Mesenchymal stem cell (in vitro differentiated cells and primary cell): ENCODE measurements at regions not wholly inside any gene's neighbourhood (a gene's known extent, or its start where the extent isn't known, plus 50 kb on each side); places are given as distances from the start of the nearest gene placed in this dataset.

ENCODE experiments used
- DNase-seq: peaks from one replicate; pipeline ENCODE4 v3.0.0-alpha.2; 2013
- H2AFZ ChIP-seq: one replicate; pipeline ENCODE4 v1.6.1; 2013; ENCODE audit warnings: low read depth, mild to moderate bottlenecking, control low read depth, inconsistent platforms, low read length, moderate library complexity
- H2AK5ac ChIP-seq: 2 replicates; pipeline ENCODE4 v1.6.1; 2013; ENCODE audit warnings: low read length, moderate library complexity, mild to moderate bottlenecking, inconsistent platforms; ENCODE audit not compliant: severe bottlenecking
- H2BK120ac ChIP-seq: one replicate; pipeline ENCODE4 v1.6.1; 2013; ENCODE audit warnings: low read depth, mild to moderate bottlenecking, inconsistent platforms, low read length, moderate library complexity
- H2BK12ac ChIP-seq, 2 experiments: one replicate each; pipeline ENCODE4 v1.6.1; 2013; ENCODE audit warnings: inconsistent platforms in 2 of 2, low read length in 2 of 2, mild to moderate bottlenecking in 2 of 2, moderate library complexity in 2 of 2, control low read depth in 1 of 2
- H2BK15ac ChIP-seq: one replicate; pipeline ENCODE4 v1.6.1; 2013; ENCODE audit warnings: mild to moderate bottlenecking, low read depth, inconsistent platforms; ENCODE audit not compliant: poor library complexity, severe bottlenecking
- H2BK5ac ChIP-seq: 2 replicates; pipeline ENCODE4 v1.6.1; 2013; ENCODE audit warnings: low read depth, mild to moderate bottlenecking, low read length, control low read depth, inconsistent platforms; ENCODE audit not compliant: poor library complexity, severe bottlenecking
- H3K14ac ChIP-seq, 2 experiments: one replicate each; pipeline ENCODE4 v1.6.1; 2013; ENCODE audit warnings: inconsistent platforms in 2 of 2, low read length in 2 of 2, control low read depth in 1 of 2, mild to moderate bottlenecking in 1 of 2, moderate library complexity in 1 of 2
- H3K18ac ChIP-seq, 2 experiments: one replicate each; pipeline ENCODE4 v1.6.1; 2013; ENCODE audit warnings: inconsistent platforms in 2 of 2, low read length in 2 of 2, control low read depth in 1 of 2, low read depth in 1 of 2, mild to moderate bottlenecking in 1 of 2
- H3K23ac ChIP-seq, 2 experiments: one replicate each; pipeline ENCODE4 v1.6.1; 2013; ENCODE audit warnings: inconsistent platforms in 2 of 2, low read length in 2 of 2, mild to moderate bottlenecking in 2 of 2, moderate library complexity in 2 of 2, control low read depth in 1 of 2
- H3K27ac ChIP-seq: 2 replicates; pipeline ENCODE4 v1.5.1; 2013; ENCODE audit warnings: mild to moderate bottlenecking, moderate library complexity, low read length, control low read depth, inconsistent platforms; ENCODE audit not compliant: poor library complexity, severe bottlenecking
- H3K27me3 ChIP-seq, 2 experiments: 2 replicates each; pipeline versions ENCODE4 v1.6.1 to v1.7.0; 2013; ENCODE audit warnings: low read length in 2 of 2, mild to moderate bottlenecking in 2 of 2, moderate library complexity in 2 of 2, control low read depth in 1 of 2, inconsistent platforms in 1 of 2; ENCODE audit not compliant: control insufficient read depth in 1 of 2, insufficient read depth in 1 of 2
- H3K36me3 ChIP-seq, 2 experiments: 2 replicates each; pipeline versions ENCODE4 v1.6.1 to v1.7.0; 2013; ENCODE audit warnings: low read length in 2 of 2, control low read depth in 1 of 2, inconsistent platforms in 1 of 2, low read depth in 1 of 2, mild to moderate bottlenecking in 1 of 2; ENCODE audit not compliant: insufficient read depth in 2 of 2, control insufficient read depth in 1 of 2
- H3K4ac ChIP-seq, 2 experiments: one replicate each; pipeline ENCODE4 v1.6.1; 2013; ENCODE audit warnings: inconsistent platforms in 2 of 2, low read length in 2 of 2, mild to moderate bottlenecking in 2 of 2, moderate library complexity in 2 of 2, control low read depth in 1 of 2, low read depth in 1 of 2
- H3K4me1 ChIP-seq: 2 replicates; pipeline ENCODE4 v1.6.1; 2013; ENCODE audit warnings: low read depth, low read length, control low read depth; ENCODE audit not compliant: control insufficient read depth, insufficient read depth
- H3K4me2 ChIP-seq: 2 replicates; pipeline ENCODE4 v1.6.1; 2013; ENCODE audit warnings: low read length, mild to moderate bottlenecking, inconsistent platforms; ENCODE audit not compliant: poor library complexity, severe bottlenecking
- H3K4me3 ChIP-seq, 2 experiments: 2 replicates each; pipeline versions ENCODE4 v1.5.1 to v1.7.0; 2013; ENCODE audit warnings: low read length in 2 of 2, mild to moderate bottlenecking in 2 of 2, control low read depth in 1 of 2, low read depth in 1 of 2; ENCODE audit not compliant: insufficient read depth in 1 of 2
- H3K79me1 ChIP-seq: replicated peaks from 2 replicates; pipeline ENCODE4 v1.6.1; 2013; ENCODE audit warnings: mild to moderate bottlenecking, control low read depth, low read length, inconsistent platforms; ENCODE audit not compliant: poor library complexity, severe bottlenecking
- H3K9ac ChIP-seq: 2 replicates; pipeline ENCODE4 v1.7.0; 2013; ENCODE audit warnings: mild to moderate bottlenecking, low read length, moderate library complexity
- H3K9me3 ChIP-seq: 2 replicates; pipeline ENCODE4 v1.7.0; 2013; ENCODE audit warnings: mild to moderate bottlenecking, low read length; ENCODE audit not compliant: control insufficient read depth
- H4K8ac ChIP-seq: one replicate; pipeline ENCODE4 v1.6.1; 2013; ENCODE audit warnings: inconsistent platforms, mild to moderate bottlenecking, low read length, moderate library complexity
- H4K91ac ChIP-seq: one replicate; pipeline ENCODE4 v1.6.1; 2013; ENCODE audit warnings: mild to moderate bottlenecking, low read length, inconsistent platforms
- WGBS: methylation state at CpG from one replicate; pipeline ENCODE4 v1.1.7; 2013; ENCODE audit warnings: mixed read lengths; 5-methylcytosine and 5-hydroxymethylcytosine counted together

DNA sequence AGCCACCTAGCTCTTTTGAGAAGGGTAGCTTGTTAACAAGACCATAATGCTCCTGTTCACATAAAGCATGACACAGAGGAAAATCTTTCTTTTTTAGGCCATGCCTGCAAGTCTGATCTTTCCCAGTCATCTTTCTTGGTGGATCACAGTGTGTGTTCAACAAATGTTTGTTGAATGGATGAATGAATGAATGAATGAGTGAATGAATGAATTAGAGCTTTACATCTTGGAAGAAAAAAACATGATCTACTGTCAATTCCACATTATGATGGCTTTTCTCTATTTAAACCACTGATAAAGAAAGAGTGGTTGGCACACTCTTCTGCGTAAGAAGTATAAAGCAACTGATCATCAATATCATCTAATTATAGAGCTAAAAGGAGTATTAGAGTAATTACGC lies 148.7 kb downstream of the CCDC71L start:
- Histone ChIP-seq H3K27ac (no peak overlapping the region), H2AFZ (no peak overlapping the region), H2BK15ac (no peak overlapping the region), H3K27me3 (peaks cover 0 to 19% of the 10 kb centered on the region in 2 experiments), H3K18ac (no peak overlapping the region), H3K36me3 (no peaks in the 10 kb centered on the region), H4K8ac (no peak overlapping the region), H3K4me3 (no peak overlapping the region), H3K14ac (no peak overlapping the region), H3K4me1 (no peaks in the 10 kb centered on the region), H3K4me2 (no peak overlapping the region), H2BK120ac (no peak overlapping the region), H3K9me3 (no peaks in the 10 kb centered on the region), H3K4ac (no peak overlapping the region), H3K23ac (no peak overlapping the region), H2AK5ac (no peak overlapping the region), H4K91ac (peak overlapping the region; percentile 68), H2BK12ac (no peak overlapping the region), H3K79me1 (no peaks in the 10 kb centered on the region), H3K9ac (no peak overlapping the region), H2BK5ac (no peak overlapping the region)
- WGBS, result 100% methylated on average over 1 of the region's 2 CpGs
- DNase-seq, result no peak

DNA sequence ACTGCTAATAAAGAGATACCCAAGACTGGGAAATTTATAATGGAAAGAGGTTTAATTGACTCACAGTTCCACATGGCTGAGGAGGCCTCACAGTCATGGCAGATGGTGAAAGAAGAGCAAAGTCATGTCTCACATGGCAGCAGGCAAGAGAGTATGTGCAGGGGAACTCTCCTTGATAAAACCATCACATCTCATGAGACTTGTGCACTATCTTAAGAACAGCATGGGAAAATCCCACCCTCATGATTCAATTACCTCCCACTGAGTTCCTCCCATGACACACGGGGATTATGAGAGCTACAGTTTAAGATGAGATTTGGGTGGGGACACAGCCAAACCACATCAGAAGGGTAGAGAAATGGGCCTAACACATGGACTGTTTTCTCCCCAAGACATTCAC lies 156.3 kb downstream of the CCDC71L start:
- no peaks in the 10 kb centered on the region for H3K36me3 ChIP-seq
- H2BK120ac ChIP-seq, result no peak overlapping the region
- peak; percentile 10 for DNase-seq
- no peak overlapping the region for H3K4me2 ChIP-seq
- H3K79me1 ChIP-seq, result no peaks in the 10 kb centered on the region
- H3K23ac ChIP-seq, result no peak overlapping the region
- 80% methylated on average over 1 of the region's 1 CpG for WGBS
- no peak overlapping the region for H2BK12ac ChIP-seq
- no peak overlapping the region for H3K4ac ChIP-seq
- no peak overlapping the region for H2AFZ ChIP-seq
- no peak overlapping the region for H2BK5ac ChIP-seq
- H3K9me3 ChIP-seq, result no peaks in the 10 kb centered on the region
- H2BK15ac ChIP-seq, result no peak overlapping the region
- H3K4me3 ChIP-seq, result no peak overlapping the region
- H3K14ac ChIP-seq, result no peak overlapping the region
- peaks cover 0 to 8% of the 10 kb centered on the region in 2 experiments for H3K27me3 ChIP-seq
- no peak overlapping the region for H2AK5ac ChIP-seq
- no peak overlapping the region for H3K18ac ChIP-seq
- no peak overlapping the region for H4K8ac ChIP-seq
- H4K91ac ChIP-seq, result no peak overlapping the region
- H3K9ac ChIP-seq, result no peak overlapping the region
- no peaks in the 10 kb centered on the region for H3K4me1 ChIP-seq
- H3K27ac ChIP-seq, result no peak overlapping the region

DNA sequence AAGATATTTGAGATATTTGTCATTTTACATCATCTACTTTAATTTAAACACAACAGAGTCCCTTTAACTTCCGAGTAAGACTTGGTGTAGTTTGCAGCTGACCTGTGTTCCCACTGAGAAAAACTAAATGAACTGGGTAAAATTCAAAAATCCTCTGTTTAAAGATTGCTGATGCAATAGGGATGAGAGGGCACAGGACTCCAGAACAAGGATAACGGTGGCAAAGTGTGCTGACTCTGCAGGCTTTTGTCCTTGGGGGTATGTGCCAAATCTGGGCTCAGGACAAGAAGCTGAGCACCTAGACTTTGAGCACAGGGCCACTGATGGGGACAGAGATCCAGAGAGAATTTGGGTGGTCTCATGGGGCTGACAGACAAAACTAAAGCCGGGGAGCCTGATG lies 156.8 kb downstream of the CCDC71L start:
- Histone ChIP-seq H4K8ac (no peak overlapping the region), H3K79me1 (no peaks in the 10 kb centered on the region), H2BK12ac (no peak overlapping the region), H2BK5ac (no peak overlapping the region), H3K4me3 (no peak overlapping the region), H3K4ac (no peak overlapping the region), H3K27me3 (peaks cover 0 to 8% of the 10 kb centered on the region in 2 experiments), H3K36me3 (no peaks in the 10 kb centered on the region), H2AK5ac (no peak overlapping the region), H3K14ac (no peak overlapping the region), H2BK120ac (no peak overlapping the region), H2AFZ (no peak overlapping the region), H3K4me2 (no peak overlapping the region), H3K27ac (no peak overlapping the region), H3K9me3 (no peaks in the 10 kb centered on the region), H3K4me1 (no peaks in the 10 kb centered on the region), H4K91ac (no peak overlapping the region), H2BK15ac (no peak overlapping the region), H3K9ac (no peak overlapping the region), H3K18ac (no peak overlapping the region), H3K23ac (no peak overlapping the region)
- no peak for DNase-seq
- 87% methylated on average over 3 of the region's 3 CpGs for WGBS

DNA sequence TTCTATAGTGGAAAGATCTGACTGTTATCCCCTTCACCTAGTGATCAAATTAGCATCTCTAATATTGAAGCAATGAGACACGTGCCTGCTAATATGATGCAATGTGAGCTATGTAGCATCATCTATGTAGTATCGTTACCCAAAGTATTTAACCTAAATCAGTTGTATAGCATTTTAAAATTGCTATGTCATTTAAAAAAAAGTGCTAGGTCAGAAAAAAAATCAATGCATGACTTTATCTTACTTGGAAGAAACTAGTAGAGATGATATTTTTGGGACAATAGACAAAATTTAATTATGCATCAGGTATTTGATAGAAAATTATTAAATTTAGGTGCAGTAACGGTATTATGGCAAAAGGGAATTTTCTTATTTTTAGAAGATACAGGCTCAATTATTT lies 157.3 kb downstream of the CCDC71L start:
- no peak overlapping the region for H3K4me3 ChIP-seq
- H2BK120ac ChIP-seq, result no peak overlapping the region
- H3K14ac ChIP-seq, result no peak overlapping the region
- H4K8ac ChIP-seq, result no peak overlapping the region
- no peaks in the 10 kb centered on the region for H3K4me1 ChIP-seq
- no peaks in the 10 kb centered on the region for H3K36me3 ChIP-seq
- no peak overlapping the region for H3K27ac ChIP-seq
- no peak overlapping the region for H2BK12ac ChIP-seq
- no peak for DNase-seq
- no peak overlapping the region for H2BK15ac ChIP-seq
- no peak overlapping the region for H3K9ac ChIP-seq
- no peak overlapping the region for H3K18ac ChIP-seq
- no peak overlapping the region for H3K23ac ChIP-seq
- H2BK5ac ChIP-seq, result no peak overlapping the region
- H3K79me1 ChIP-seq, result no peaks in the 10 kb centered on the region
- WGBS, result 100% methylated on average over 1 of the region's 3 CpGs
- no peak overlapping the region for H3K4ac ChIP-seq
- H3K9me3 ChIP-seq, result no peaks in the 10 kb centered on the region
- no peak overlapping the region for H4K91ac ChIP-seq
- H2AK5ac ChIP-seq, result no peak overlapping the region
- peaks cover 0 to 3% of the 10 kb centered on the region in 2 experiments for H3K27me3 ChIP-seq
- H2AFZ ChIP-seq, result no peak overlapping the region
- H3K4me2 ChIP-seq, result no peak overlapping the region
